ENCODE measurements at regions not wholly inside any gene's neighbourhood (a gene's known extent, or its start where the extent isn't known, plus 50 kb on each side); places are given as distances from the start of the nearest gene placed in this dataset.
A peak's percentile ranks its signal among the peaks of the same experiment; 100 is the strongest.

DNA sequence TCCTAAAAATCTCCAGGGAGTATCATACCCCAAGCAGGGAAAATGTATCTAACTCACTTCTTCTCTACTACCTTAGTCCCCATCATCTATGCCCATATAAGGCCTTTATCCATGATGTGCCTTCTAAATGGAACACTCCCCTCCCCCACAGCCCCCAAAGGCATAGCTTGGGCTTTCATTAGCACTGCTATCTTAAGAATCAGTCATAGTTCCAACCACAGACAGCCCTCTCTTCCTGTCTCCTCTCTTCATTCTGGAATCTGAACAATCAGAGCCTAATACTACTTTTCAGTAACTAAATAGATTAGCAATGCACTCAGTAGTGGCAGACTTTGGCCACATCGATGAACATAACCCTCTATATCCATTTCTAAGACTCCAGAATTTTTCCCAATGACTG is 313.2 kb upstream of the DKK2 start:
- Histone ChIP-seq H3K9me2 (ENCODE audit: insufficient read depth) (no peaks in the 10 kb centered on the region), H3K36me3 (ENCODE audit: insufficient read depth) (peaks cover 7% of the 10 kb centered on the region; the same call in 1 of the 2 replicates), H3K4me1 (ENCODE audit: insufficient read depth) (peaks cover 26% of the 10 kb centered on the region), H3K27me3 (ENCODE audit: insufficient read depth) (no peaks in the 10 kb centered on the region), H4K20me1 (replicated peaks; ENCODE audit: insufficient read depth) (no peaks in the 10 kb centered on the region), H3K27ac (ENCODE audit: low read depth) (peak overlapping the region; percentile 6; the same call in 1 of the 2 replicates), H2AFZ (no peak overlapping the region), H3F3A (replicated peaks; ENCODE audit: low read depth) (no peaks in the 10 kb centered on the region), H3K4me3 (0 out of 2 replicates have a peak overlapping the region, but pooled peaks have one; percentile 8), H3K79me2 (replicated peaks; ENCODE audit: insufficient read depth) (no peaks in the 10 kb centered on the region), H3K4me2 (peak overlapping the region; percentile 55)
- Mint-ChIP-seq H3K27me3 (ENCODE audit: insufficient read depth, low read depth, poor library complexity) (no peaks in the 10 kb centered on the region), H3K4me1 (peaks cover 25% of the 10 kb centered on the region), H3K27ac (peak overlapping the region; percentile 53; the same call in 1 of the 2 replicates), H3K36me3 (ENCODE audit: low read depth) (peaks cover 12% of the 10 kb centered on the region), H3K4me3 (peak overlapping the region; percentile 46), H3K9me3 (peaks cover 14% of the 10 kb centered on the region)
- DNase-seq (ENCODE audit: low spot score) (peak; percentile 69), ATAC-seq (peak; percentile 93)
- TF ChIP-seq, protein P1, sequence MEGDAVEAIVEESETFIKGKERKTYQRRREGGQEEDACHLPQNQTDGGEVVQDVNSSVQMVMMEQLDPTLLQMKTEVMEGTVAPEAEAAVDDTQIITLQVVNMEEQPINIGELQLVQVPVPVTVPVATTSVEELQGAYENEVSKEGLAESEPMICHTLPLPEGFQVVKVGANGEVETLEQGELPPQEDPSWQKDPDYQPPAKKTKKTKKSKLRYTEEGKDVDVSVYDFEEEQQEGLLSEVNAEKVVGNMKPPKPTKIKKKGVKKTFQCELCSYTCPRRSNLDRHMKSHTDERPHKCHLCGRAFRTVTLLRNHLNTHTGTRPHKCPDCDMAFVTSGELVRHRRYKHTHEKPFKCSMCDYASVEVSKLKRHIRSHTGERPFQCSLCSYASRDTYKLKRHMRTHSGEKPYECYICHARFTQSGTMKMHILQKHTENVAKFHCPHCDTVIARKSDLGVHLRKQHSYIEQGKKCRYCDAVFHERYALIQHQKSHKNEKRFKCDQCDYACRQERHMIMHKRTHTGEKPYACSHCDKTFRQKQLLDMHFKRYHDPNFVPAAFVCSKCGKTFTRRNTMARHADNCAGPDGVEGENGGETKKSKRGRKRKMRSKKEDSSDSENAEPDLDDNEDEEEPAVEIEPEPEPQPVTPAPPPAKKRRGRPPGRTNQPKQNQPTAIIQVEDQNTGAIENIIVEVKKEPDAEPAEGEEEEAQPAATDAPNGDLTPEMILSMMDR (conservative IDR thresholded peaks at IDR 0.05; ENCODE audit: low read depth in 2 of 2) = no peak
- no peak for TF ChIP-seq NANOG (IDR thresholded peaks at IDR 0.05; ENCODE audit: borderline replicate concordance)
- TF ChIP-seq POLR2AphosphoS5 (IDR thresholded peaks at IDR 0.05; ENCODE audit: low read depth) = no peak
- no peak for TF ChIP-seq CREB1 (CRISPR knock-in tag; IDR thresholded peaks at IDR 0.05; ENCODE audit: low read depth)
- no peak for TF ChIP-seq ZNF331 (CRISPR knock-in tag; IDR thresholded peaks at IDR 0.05; ENCODE audit: low read depth)
- TF ChIP-seq ZNF114 (CRISPR knock-in tag; IDR thresholded peaks at IDR 0.05) = no peak
- TF ChIP-seq, protein P2, sequence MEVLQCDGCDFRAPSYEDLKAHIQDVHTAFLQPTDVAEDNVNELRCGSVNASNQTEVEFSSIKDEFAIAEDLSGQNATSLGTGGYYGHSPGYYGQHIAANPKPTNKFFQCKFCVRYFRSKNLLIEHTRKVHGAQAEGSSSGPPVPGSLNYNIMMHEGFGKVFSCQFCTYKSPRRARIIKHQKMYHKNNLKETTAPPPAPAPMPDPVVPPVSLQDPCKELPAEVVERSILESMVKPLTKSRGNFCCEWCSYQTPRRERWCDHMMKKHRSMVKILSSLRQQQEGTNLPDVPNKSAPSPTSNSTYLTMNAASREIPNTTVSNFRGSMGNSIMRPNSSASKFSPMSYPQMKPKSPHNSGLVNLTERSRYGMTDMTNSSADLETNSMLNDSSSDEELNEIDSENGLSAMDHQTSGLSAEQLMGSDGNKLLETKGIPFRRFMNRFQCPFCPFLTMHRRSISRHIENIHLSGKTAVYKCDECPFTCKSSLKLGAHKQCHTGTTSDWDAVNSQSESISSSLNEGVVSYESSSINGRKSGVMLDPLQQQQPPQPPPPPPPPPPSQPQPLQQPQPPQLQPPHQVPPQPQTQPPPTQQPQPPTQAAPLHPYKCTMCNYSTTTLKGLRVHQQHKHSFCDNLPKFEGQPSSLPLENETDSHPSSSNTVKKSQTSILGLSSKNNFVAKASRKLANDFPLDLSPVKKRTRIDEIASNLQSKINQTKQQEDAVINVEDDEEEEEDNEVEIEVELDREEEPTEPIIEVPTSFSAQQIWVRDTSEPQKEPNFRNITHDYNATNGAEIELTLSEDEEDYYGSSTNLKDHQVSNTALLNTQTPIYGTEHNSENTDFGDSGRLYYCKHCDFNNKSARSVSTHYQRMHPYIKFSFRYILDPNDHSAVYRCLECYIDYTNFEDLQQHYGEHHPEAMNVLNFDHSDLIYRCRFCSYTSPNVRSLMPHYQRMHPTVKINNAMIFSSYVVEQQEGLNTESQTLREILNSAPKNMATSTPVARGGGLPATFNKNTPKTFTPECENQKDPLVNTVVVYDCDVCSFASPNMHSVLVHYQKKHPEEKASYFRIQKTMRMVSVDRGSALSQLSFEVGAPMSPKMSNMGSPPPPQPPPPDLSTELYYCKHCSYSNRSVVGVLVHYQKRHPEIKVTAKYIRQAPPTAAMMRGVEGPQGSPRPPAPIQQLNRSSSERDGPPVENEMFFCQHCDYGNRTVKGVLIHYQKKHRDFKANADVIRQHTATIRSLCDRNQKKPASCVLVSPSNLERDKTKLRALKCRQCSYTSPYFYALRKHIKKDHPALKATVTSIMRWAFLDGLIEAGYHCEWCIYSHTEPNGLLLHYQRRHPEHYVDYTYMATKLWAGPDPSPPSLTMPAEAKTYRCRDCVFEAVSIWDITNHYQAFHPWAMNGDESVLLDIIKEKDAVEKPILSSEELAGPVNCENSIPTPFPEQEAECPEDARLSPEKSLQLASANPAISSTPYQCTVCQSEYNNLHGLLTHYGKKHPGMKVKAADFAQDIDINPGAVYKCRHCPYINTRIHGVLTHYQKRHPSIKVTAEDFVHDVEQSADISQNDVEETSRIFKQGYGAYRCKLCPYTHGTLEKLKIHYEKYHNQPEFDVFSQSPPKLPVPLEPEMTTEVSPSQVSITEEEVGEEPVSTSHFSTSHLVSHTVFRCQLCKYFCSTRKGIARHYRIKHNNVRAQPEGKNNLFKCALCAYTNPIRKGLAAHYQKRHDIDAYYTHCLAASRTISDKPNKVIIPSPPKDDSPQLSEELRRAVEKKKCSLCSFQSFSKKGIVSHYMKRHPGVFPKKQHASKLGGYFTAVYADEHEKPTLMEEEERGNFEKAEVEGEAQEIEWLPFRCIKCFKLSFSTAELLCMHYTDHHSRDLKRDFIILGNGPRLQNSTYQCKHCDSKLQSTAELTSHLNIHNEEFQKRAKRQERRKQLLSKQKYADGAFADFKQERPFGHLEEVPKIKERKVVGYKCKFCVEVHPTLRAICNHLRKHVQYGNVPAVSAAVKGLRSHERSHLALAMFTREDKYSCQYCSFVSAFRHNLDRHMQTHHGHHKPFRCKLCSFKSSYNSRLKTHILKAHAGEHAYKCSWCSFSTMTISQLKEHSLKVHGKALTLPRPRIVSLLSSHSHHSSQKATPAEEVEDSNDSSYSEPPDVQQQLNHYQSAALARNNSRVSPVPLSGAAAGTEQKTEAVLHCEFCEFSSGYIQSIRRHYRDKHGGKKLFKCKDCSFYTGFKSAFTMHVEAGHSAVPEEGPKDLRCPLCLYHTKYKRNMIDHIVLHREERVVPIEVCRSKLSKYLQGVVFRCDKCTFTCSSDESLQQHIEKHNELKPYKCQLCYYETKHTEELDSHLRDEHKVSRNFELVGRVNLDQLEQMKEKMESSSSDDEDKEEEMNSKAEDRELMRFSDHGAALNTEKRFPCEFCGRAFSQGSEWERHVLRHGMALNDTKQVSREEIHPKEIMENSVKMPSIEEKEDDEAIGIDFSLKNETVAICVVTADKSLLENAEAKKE (CRISPR knock-in tag; IDR thresholded peaks at IDR 0.05) = no peak
- no peak for TF ChIP-seq EZH2 (IDR thresholded peaks at IDR 0.05; ENCODE audit: low read depth, unreplicated experiment)
- no peak for TF ChIP-seq EZH2phosphoT487 (IDR thresholded peaks at IDR 0.05; ENCODE audit: unreplicated experiment)
- no peak for TF ChIP-seq JUNB (IDR thresholded peaks at IDR 0.05; ENCODE audit: unreplicated experiment)
- no peak for TF ChIP-seq STAT1 (IDR thresholded peaks at IDR 0.05; ENCODE audit: unreplicated experiment)
- TF ChIP-seq, protein P3, sequence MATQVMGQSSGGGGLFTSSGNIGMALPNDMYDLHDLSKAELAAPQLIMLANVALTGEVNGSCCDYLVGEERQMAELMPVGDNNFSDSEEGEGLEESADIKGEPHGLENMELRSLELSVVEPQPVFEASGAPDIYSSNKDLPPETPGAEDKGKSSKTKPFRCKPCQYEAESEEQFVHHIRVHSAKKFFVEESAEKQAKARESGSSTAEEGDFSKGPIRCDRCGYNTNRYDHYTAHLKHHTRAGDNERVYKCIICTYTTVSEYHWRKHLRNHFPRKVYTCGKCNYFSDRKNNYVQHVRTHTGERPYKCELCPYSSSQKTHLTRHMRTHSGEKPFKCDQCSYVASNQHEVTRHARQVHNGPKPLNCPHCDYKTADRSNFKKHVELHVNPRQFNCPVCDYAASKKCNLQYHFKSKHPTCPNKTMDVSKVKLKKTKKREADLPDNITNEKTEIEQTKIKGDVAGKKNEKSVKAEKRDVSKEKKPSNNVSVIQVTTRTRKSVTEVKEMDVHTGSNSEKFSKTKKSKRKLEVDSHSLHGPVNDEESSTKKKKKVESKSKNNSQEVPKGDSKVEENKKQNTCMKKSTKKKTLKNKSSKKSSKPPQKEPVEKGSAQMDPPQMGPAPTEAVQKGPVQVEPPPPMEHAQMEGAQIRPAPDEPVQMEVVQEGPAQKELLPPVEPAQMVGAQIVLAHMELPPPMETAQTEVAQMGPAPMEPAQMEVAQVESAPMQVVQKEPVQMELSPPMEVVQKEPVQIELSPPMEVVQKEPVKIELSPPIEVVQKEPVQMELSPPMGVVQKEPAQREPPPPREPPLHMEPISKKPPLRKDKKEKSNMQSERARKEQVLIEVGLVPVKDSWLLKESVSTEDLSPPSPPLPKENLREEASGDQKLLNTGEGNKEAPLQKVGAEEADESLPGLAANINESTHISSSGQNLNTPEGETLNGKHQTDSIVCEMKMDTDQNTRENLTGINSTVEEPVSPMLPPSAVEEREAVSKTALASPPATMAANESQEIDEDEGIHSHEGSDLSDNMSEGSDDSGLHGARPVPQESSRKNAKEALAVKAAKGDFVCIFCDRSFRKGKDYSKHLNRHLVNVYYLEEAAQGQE (IDR thresholded peaks at IDR 0.05; ENCODE audit: unreplicated experiment) = no peak
- TF ChIP-seq, protein P4, sequence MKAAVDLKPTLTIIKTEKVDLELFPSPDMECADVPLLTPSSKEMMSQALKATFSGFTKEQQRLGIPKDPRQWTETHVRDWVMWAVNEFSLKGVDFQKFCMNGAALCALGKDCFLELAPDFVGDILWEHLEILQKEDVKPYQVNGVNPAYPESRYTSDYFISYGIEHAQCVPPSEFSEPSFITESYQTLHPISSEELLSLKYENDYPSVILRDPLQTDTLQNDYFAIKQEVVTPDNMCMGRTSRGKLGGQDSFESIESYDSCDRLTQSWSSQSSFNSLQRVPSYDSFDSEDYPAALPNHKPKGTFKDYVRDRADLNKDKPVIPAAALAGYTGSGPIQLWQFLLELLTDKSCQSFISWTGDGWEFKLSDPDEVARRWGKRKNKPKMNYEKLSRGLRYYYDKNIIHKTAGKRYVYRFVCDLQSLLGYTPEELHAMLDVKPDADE (IDR thresholded peaks at IDR 0.05) = no peak

Measured in GM23338 (cell line).